GM21737 (cell line): ENCODE measurements at regions not wholly inside any gene's neighbourhood (a gene's known extent, or its start where the extent isn't known, plus 50 kb on each side); places are given as distances from the start of the nearest gene placed in this dataset.
"Not testable (repeated sequence)": the region's sequence is repeated elsewhere in the genome, so short reads cannot be mapped to it uniquely, and the experiment has no call there.

Experiments used
- ATAC-seq: cut with Tn5 transposase; IDR thresholded peaks from one replicate; pipeline ENCODE4 v1.9.1; 2021; ENCODE audit warnings: mild to moderate bottlenecking, moderate library complexity; ENCODE audit not compliant: unreplicated experiment

DNA sequence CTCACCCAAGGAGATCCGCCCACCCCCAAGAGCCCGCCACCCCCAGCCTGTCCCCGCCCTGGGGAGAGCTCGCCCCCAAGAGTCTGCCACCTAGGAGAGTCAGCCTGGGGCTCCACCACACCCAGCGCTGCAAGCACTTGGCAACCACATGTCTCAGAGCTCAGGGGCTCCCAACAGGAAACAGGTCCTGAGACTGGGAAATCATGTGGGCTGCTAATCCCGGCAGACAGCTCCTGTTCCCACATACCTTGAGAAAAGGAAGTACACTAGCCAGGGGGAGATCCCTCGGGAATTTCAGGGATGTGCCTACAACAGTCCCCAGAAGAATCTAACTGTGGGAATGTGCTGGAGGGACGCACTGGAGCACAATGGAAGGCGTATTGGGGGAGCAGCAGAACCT is 331.4 kb downstream of the ANAPC1 start:
- ATAC-seq, result not testable (repeated sequence)

DNA sequence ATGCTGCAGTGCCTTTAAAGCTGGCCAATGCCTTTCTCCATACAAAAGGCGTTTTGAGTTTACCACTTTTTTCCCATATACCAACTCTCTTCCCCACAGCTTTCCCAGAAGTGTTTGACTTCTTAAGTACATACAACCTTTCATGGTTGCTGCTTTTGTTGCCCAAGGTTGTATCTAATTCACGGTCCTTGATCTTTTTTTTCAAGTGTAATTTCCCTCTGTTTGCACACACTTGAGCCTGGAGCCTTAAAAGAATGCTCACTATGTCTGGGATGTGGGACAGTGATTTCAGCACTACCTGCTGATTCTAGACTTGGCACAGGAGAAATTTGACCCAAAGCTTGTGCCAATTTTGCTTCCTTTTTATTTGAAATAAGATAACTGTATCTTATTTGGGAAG is 324.7 kb downstream of the ANAPC1 start:
- not testable (repeated sequence) for ATAC-seq

DNA sequence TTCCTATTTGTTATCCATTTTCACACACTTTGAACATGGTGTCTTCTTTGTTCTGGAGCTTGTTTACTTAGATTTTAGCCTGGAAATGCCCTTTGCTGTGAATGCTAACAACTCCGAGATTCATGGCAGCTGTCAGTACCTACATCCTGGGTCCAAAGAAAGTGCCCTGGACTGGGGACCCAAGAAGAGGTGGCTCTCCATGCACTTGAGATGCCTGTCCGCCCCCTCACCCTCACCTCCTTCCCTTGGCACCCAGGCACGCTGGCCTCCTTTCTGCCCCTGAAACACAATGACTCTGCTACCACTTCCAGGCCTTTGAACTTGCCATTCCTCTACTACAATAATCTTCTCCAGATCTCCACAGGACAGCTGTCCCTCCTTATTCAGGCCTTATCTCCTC is 324.2 kb downstream of the ANAPC1 start:
- ATAC-seq, result not testable (repeated sequence)

DNA sequence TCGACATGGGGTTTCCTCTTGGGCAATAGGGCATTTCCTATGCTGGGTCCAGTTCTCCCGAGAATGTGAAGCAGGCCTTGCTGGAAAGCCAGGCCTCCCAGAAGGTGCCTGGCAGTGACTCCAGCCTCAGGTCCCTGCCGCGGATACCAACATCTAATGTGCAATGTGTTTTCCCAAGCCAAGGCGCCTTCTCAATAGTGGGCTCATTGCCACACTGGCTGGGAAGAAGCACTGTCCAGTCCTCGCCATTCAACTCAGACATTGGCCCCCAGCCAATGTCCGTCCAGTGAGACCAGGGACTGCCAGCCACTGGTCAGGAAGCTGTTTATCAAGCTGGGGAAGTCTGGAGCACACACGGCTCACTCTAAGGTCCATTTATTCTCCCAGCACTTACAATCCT is 317.9 kb downstream of the ANAPC1 start:
- ATAC-seq, result not testable (repeated sequence)

DNA sequence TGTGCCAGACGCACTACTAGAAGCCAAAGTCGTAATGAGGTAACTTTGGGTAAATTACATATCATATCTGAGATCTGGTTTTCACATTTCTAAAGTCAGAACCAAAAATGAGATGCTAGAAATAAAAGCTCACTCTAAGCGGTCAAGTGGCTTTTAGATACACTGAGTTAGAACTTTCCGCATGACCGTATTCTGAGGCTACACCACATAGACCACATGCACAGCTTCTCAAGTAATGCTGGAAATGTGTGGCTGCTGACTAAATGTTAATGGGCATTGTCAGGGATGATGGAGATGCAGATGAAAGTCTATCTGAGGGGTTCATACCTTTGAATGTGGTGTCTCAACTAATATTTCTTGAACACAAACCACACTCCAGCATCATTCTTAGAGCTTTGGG is 316.8 kb downstream of the ANAPC1 start:
- ATAC-seq, result not testable (repeated sequence)

DNA sequence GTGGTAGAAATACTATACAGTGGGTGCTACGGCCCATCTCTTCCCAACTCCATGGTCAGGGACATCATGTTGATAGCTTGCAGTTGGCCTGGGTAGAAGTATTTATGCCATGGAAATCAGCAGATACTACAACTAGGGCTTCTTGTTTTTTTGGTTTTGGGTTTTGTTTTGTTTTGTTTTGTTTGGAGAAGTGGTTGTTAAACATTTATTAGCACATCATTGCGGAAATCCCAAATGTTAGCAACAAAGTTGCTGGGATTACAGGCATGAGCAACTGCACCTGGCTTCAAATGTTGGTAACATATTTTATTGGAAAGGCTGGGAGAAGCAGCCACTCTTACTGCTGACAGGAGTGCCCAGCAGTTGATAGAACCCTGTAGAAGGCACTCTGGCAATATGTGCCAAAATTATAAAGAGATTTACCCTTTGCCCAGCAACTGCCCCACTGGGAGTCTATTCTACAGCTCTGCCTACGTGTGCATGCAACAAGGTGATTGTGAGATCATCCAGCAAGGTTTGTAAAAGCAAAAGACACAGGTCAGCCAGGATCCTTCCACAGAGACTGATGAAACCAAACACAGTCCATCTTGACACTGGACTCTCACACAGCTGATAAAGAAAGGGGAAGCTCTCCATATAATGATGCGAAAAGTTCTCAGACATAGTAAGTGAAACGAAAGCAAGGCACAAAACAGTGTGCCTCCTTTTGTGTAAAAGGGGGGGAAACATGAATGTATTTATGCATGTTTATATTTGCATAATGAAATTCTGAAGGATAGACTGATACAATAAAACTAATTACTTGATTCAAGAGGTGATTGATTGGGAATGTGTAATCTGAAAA is 314.4 kb downstream of the ANAPC1 start:
- ATAC-seq, result not testable (repeated sequence)

DNA sequence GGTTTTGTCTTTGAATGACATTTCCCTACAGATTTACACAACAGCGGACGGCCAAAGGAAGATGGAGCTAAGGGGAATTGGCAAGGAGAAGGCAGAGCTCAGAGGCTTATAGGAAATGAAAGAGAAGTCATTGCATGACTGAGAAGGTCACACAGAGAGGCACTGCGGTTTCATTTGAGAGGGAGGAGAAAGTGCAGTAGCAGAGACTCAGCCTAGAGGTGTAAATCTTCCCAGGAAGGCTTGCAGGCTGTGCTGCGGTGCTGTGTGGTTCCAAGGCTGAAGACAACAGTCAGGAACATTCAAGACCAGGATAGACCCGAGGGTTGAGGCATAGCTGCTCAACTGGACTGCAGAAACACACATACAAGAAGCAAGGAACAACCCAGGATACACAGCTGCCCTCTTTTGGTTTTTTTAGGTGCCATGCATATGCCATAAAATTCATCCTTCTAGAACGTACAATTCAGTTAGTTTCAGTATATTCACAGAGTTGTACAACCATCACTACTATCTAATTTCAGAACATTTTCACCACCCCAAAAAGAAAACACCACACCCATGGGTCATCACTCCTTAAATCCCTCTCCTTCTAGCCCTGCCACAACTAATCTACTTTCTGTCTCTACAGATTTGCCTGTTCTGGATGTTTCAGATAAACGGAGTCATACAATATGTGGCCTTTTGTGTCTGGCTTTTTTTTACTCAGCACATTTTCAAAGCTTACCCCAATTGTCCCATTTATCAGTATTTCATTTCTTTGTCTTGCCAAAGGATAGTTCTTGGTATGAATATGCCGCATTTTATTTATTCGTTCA is 313.5 kb downstream of the ANAPC1 start:
- ATAC-seq, result not testable (repeated sequence)

DNA sequence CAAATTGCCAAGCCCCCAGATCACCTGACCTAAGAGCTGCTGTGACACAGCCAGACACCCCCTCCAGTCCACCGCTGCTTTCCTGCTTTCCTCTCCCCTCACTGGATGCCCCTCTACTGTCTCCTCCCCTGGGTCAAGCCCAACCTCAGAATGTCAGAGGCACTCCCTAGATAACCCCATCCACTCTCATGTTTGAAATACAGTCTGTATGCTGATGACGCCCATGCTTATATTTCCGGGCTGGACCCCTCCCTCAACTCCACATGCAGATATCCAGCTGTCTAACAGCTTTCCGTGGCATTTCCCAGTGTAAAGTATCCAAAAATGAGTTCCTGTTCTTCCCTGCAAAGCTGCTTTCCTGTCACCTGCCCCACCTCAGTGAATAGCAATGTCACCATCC is 309.2 kb downstream of the ANAPC1 start:
- not testable (repeated sequence) for ATAC-seq

DNA sequence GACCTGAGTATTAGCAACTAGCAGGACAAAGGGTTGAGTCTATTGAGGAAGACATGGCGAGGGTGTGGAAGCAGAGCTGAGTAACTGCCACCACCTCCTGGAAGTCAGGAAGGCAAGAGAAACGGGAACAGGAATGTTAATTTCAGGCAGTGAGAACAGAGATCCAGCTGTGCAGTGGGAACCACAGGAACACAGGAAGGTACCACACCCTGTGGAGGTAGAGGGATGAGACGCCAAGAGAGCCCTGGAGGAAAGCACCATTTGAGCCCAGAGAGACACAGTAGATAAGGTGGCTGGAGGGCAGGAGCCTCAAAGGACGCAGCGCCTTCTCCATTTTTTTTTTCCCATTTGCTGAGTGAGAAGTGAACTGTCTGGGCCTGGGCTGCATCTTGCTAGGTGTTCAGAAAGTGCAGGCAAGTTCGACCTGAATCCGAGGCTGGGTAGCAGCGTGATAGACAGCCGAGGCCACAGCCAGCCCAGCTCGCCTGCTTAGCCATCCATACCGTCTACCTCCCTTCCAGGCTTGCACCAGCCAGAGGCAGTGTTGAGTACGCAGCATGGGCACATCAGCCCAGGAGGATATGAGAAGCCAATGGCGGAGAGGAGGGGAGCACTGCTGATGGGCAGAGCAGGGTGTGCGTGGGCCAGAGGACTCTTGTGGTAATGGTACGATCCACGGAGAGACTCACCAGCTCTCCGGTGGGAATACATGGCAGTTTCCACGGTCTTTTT is 306.7 kb downstream of the ANAPC1 start:
- ATAC-seq, result not testable (repeated sequence)

DNA sequence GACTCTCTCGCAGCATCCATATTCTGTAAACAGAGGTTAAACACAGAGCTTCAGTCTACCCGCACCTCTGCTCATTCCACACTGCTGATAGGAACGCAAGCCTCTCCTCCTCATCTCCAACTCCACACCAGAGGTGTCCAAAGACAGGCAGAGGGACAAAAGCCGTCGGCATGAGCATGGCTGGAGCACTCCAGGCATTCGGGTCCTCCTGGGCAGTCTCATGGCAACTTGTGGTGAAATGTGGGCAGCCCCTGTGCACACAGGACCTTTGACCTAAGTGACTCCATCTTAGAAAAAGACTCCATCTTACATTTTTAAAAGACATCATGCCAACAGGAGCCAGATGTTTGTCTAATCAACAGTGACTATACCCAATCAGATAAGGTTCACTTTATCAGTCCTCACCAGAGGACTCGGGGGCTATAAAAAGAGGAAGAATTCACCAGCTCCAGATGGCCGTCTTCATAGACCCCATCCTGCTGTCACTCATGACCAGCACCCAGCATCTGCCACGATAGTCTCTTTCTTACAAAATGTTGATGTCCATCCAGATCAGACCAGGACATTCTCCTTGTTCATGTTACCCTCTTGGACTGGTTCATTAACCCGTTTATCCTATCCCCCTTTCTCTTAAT is 304.4 kb downstream of the ANAPC1 start:
- ATAC-seq, result not testable (repeated sequence)

DNA sequence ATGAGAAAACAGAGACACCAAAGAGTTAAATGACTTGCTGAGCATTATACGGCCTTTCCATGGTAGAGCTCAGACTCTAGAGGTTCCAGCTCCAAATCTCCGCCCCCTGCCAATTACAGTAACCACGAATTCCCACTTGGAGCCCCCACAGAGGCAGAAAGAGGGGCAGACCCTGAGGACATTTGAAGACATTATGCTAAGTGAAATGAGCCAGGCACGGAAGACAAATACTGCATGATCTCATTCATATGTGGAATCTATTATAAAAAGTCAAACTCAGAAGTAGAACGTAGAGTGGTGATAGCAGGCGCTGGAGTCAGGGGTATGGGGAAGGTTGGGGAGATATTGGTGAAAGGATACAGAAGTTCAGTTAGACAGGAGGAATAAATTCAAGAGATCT is 303.4 kb downstream of the ANAPC1 start:
- not testable (repeated sequence) for ATAC-seq

DNA sequence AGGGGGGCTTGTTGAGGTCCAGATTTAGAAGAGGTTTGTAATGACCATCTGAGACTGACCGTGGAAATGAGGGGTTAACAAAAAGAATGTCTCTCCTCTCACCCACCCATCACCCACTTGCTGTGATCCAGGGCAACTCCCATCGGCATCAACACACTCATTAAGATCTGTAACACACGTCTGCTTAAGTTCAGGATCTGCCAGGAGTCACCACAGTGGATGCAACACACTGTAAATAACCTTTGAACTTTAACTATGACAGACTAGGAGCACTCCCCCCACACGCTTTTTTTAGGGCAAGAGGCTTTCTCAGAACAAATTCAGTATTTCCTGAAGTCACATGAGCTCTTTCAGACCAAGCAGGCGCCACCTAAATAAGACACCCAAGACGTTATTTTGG is 301.9 kb downstream of the ANAPC1 start:
- not testable (repeated sequence) for ATAC-seq

DNA sequence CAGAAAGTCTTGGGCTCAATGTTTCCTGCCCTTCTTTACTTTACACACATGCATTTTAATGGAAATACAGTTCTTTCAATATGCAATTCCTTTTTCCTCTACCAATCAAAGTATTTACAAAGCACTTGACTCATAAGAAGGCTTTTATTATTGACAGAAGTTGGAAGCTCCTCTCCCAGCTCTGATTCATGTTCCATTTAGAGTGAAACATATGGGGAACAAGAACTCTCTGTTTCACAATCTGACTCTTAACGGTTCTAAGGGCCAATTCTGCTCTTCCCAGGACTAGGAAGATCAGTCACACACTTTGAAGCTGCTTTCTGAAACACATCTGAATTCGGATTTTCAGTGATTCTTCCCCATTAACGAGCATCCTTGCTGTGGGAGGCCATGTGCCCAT is 300.5 kb downstream of the ANAPC1 start:
- ATAC-seq, result not testable (repeated sequence)

DNA sequence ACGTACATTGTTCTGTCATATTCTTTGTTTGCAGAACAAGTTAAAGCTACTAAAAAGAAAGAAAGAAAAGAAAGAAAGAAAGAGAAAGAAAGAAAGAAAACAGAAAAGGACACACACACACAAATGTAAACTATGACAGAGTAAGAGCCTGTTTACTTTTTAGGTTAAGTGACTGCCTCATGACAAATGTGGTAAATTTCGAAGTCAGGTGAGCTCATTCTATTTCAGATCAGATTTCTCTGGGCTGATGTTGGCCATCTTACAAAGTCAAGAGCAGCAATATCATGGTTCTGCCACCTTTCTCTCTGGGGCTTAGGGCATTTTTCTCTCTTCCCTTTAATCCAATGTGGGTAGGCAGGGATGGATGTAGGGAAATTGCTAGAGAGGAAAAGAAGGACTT is 299.5 kb downstream of the ANAPC1 start:
- not testable (repeated sequence) for ATAC-seq

DNA sequence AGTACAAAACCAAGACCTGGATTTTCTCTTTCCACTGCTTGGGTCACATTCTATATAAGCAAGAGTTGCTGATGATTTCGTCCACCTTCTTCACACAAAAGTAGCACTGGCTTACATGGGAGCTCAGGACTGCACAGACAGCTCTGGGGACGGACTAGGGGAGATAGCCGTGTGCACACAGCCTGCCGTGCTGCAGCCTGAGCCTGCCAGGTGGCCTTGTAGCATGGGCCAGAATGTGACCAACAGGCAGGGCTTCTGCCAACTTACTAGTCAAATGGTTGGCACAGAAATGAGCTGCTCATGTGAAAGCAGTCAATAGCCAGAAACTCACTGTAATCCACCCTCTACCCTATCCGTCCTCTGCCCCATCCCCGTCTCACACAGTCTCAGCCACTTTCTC is 299.0 kb downstream of the ANAPC1 start:
- not testable (repeated sequence) for ATAC-seq

DNA sequence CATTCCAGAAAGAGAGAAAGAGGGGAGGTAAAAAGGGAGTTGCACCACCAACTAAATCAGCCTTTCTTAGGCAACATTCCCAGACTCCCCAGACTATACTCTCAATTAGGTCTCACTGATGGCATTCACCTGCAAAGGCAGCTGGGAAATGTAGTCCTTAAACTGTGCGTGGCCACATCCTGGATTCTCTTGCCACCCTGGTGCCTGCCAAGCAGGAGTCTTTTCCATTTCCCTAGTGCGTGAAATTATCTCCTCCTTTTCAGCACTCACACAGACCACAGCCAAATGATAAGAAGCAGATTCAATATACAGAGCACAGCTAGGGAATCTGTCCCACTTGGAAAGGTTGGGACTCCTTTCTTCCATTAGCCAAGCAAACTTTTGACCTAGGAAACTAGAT is 298.0 kb downstream of the ANAPC1 start:
- not testable (repeated sequence) for ATAC-seq

DNA sequence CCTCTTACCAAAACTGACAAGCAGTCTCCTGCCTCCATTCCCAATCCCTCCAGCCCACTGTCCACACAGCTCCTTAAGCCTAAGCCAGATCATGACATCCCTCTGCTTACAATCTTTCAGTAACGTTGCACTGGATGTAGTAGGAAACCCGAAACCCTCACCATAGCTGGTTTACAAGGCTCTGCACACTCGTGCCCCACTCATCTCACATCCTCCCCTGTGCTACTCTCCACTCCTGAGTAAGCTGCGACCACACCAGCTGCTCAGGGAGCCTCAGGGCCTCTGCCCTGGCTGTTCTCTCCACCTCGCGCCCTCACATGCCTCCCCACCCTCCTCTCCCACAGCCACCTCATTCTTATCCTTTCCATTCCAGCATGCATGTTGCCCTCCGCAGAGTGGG is 288.9 kb downstream of the ANAPC1 start:
- not testable (repeated sequence) for ATAC-seq

DNA sequence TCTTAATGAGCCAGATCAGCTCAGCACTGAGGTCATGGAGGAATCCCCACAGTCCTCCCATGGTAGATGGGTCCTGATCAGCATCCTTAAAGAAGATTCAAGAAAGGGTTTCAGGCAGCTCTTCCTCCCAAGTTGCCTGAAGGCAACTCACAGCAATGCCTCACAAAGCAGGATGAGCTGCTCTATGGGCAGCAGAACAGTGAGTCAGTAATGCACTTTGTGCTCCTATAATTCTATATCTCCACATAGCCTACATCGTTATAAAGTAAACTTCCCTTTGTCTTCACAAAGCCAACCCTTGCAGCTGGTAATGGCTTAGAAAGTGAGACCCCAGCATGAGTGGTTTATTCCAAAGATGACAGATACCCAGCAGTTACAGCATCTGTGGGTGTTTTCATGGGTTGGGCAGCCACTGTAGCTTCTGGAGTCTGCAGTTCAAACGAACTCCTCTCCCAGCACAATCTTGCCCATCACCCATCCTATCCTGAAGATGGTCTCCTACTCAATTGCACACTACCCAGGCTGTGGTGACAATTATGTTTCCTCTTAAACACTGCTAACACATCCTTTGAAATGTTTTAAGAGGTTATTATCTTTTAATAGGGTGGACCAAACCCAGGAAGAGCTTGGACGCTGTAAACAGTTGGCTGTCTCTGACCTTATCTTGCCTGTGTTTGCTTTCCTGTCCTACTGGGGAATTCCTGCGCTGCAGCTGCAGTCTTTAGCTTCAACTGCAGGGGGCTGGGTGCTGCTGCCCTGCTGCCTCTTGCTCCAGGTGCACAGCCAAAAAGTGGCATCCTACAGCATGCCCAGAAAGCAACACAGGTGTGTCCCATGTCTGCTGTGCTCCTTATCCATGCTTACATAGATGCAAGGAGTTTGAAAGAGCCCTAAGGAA is 286.9 kb downstream of the ANAPC1 start:
- ATAC-seq, result not testable (repeated sequence)

DNA sequence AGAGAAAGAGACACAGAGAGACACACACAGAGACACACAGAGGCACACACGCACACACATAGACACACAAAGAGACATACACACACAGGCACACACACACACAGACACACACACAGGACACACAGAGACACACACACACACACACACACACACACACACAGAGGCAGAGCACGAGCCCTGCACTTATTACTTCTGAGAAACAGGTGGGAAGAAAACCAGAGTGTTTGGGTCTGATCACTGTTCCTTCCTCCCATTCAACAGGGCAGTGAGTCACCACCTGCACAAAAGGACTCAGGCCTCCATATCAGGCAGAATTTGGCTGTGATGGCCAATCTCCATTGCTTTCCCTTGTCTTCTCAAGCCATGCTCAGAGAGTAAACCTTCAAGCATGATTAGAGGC is 285.0 kb downstream of the ANAPC1 start:
- ATAC-seq, result not testable (repeated sequence)

DNA sequence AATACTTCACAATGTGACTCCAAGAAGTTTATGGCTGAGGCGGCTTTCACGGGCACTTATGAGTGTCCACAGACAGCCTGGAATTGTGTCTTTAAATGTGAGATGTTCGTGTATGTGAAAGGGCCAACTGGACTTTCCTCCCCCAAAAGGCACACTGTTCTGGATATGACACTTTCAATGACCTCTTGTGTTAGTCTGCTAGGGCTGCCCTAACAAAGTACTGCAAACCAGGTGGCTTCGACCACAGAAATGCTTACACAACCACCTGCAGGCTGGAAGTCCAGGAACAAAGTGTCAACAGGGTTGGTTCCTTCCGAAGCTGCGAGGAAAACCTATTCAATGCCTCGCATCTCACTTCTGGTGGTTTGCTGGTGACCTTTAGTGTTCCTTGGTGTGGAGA is 281.7 kb downstream of the ANAPC1 start:
- not testable (repeated sequence) for ATAC-seq
